ENCODE measurements at regions not wholly inside any gene's neighbourhood (a gene's known extent, or its start where the extent isn't known, plus 50 kb on each side); places are given as distances from the start of the nearest gene placed in this dataset.
"Not testable (repeated sequence)": the region's sequence is repeated elsewhere in the genome, so short reads cannot be mapped to it uniquely, and the experiment has no call there.

DNA sequence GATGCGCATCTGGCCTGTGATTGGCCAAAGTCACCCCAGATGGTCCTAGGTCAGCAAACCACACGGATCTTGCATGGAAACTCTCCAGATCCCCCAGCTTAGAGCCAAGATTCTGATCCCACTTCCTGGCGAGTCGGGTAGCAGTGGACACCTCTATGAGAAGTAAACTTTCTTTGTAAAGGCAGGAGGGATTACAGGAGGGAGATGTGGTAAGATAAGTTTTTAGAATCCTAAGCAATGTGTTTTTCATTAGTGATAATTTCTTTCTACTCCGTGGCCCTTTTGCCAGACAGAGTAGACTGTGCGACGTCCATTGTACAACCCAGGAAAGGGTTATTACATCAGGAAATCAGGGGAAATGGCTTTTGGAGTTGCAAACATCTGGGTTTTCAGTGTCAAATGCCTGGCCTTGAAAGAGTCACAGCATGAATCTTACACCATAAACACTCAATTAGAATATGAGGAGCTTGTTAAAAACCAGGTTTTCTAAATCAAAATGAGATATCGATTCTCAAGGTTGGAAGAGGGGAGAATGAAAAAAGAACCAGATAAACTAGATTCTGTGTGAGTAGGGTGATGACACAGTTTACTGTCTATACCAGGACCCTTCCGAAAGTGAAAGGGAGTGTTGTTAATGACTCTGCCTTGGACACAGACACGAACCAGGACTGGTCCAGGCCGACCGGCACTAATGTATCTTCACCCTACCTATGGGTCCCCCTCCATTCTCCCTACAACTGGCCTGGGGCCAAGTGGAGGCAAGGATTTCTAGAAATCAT is 61.9 kb upstream of the WAC start:
- in situ Hi-C loops (cut with HindIII; ENCODE audit: low pct_ligation_motif_present, low pct_unique_long_range_greater_than_20kb, low sequenced_read_pairs): no loop called here
- no peak for DNase-seq

DNA sequence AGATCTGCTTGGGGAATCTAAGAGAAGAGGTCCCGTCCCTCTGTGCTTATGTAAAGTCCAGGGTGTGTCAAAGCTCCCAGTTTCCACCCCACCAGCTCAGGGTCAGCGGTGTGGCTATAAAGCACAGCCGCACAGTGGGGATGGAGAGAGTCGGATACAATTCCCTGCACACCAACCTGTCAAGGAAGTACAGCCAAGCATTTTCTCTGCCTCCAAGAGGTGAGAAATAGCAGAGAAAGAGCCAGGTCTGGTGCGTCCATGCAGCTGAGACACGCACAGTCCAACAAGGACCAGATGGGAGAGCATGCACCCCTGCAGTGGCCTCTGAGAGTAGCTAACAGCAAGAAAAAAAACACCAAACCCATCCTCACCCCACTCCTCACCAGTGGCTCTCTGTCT is 61.3 kb upstream of the WAC start:
- DNase-seq: no peak
- in situ Hi-C loops (cut with HindIII; ENCODE audit: low pct_ligation_motif_present, low pct_unique_long_range_greater_than_20kb, low sequenced_read_pairs): no loop called here

DNA sequence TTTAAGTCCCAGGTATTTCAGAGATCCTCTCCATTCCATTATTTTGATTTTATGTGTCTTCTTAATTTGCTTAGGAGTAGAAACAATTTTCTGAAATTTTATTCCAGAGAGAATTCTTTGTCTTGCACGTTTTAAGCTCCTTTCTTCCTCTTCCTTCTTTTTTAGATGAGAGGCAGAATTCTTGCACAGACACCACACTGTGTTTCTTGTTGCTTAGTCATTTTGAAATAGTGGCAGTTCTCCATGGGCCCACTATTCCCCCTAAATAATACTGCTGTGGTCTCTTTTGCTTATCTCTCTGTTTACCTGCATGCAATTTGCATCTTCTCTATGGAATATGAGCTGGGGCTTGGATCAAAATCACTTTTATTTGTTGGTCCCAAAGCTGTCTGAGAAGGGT is 54.3 kb upstream of the WAC start:
- no peak for DNase-seq
- in situ Hi-C loops (cut with HindIII; ENCODE audit: low pct_ligation_motif_present, low pct_unique_long_range_greater_than_20kb, low sequenced_read_pairs): no loop called here

DNA sequence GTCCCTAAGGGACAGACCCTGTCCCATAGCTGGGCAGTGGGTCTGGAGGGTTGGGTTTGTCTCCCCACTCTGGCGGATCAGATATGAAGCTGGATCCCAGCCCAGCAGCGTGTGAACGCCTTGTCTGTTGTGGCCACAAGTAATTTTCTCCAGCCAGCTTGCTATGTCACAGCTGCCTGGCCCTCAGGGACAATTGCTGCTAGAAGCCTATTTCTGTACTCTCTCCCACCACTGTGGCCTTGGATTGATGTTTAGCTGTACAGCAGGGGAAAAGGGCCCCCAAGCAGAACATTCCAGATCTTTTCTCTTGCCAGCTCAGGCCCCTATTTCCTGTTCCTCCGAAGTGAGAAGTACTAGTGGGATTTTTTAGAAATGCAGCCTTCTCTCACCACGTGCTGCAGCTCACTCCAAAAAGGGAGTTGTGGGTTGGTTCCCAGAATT is 53.5 kb upstream of the WAC start:
- DNase-seq: no peak
- in situ Hi-C loops (cut with HindIII; ENCODE audit: low pct_ligation_motif_present, low pct_unique_long_range_greater_than_20kb, low sequenced_read_pairs): no loop called here

DNA sequence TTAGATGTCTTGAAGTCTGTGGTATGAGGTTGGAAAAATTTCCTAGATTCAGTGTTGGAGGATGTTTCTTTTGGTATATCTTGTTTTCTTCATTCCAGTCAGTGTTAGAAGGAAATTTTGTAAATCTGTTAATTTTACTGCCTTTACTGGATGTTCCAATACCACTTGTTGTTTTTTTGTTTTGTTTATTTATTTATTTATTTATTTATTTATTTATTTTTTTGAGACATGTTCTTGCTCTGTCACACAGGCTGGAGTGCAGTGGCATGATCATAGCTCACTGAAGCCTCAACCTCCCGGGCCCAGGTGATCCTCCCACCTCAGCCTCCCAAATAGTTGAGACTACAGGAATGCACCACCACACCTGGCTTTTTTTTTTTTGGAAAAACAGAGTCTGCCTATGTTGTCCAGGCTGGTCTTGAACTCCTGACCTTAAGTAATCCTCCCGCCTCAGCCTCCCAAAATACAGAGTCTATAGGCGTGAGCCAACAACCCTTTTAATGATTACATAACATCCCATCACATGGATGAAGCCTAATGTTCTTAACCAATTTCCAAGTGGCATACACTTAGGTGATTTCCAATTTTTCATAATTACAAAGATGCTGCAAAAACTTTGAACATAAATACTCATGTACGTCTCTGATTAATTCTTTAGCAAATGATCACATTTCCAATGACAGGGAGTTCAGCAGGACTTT is 52.8 kb upstream of the WAC start:
- in situ Hi-C loops (cut with HindIII; ENCODE audit: low pct_ligation_motif_present, low pct_unique_long_range_greater_than_20kb, low sequenced_read_pairs): no loop called here
- no peak for DNase-seq

DNA sequence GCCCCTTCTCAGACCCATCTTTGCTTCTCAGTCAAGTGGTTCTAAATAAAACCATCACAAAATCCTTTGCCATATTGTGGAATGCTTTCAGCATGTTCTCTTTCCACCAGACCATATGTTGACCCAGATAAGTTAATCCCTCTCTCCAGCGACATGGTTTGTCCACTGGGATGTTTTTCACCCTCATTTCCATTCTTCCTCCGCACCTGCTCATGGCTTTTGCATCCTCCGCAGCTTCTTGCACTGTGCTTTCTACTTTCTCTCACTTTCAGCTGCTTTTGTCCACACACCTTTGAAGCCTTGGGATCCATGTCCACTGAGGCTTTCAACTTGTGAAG is 52.3 kb upstream of the WAC start:
- in situ Hi-C loops (cut with HindIII; ENCODE audit: low pct_ligation_motif_present, low pct_unique_long_range_greater_than_20kb, low sequenced_read_pairs): no loop called here
- no peak for DNase-seq

DNA sequence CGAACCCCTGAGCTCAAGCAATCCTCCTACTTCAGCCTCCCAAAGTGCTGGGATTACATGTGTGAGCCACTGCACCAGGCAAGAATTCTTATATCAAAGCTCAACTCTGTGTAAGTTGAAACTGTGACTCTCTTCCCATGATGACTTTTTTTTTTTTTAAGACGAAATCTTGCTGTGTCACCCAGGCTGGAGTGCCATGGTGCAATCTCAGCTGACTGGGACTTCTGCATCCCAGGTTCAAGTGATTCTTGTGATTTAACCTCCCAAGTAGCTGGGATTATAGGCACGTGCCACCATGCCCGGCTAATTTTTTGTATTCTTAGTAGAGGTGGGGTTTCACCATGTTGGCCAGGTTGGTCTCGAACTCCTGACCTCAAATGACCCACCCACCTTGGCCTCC is 51.6 kb upstream of the WAC start:
- in situ Hi-C loops (cut with HindIII; ENCODE audit: low pct_ligation_motif_present, low pct_unique_long_range_greater_than_20kb, low sequenced_read_pairs); DNase-seq: not testable (repeated sequence)

DNA sequence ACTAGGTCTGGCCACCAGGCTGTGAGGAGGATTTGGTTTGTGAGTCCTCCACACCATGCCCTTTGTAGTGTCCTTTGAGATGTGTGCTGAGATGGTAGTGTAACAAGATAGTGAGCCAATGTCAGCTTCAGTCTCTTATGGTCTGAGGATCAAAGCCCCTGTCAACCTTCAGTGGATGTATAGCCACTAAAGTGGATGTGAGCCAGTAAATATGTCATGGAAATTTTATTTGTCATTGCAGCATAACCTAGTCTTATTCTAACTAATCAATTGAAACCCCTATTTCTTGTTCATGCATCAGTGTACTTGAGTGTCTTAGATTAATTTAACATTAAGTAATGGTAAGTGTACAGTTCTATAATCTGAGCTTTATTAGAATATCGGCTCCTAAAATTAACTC is 51.0 kb upstream of the WAC start:
- in situ Hi-C loops (cut with HindIII; ENCODE audit: low pct_ligation_motif_present, low pct_unique_long_range_greater_than_20kb, low sequenced_read_pairs): no loop called here
- DNase-seq: no peak

Data from ACHN (cell line).